Mesendoderm (in vitro differentiated cells): ENCODE measurements at regions not wholly inside any gene's neighbourhood (a gene's known extent, or its start where the extent isn't known, plus 50 kb on each side); places are given as distances from the start of the nearest gene placed in this dataset.

Experiments used
- DNase-seq: peaks from one replicate; pipeline ENCODE4 v3.0.0; 2013
- H2AK5ac ChIP-seq: 2 replicates; pipeline ENCODE4 v1.6.1; 2013; ENCODE audit warnings: low read length, inconsistent platforms
- H2BK120ac ChIP-seq: 2 replicates; pipeline ENCODE4 v1.6.1; 2013; ENCODE audit warnings: low read depth, mild to moderate bottlenecking, low read length, moderate library complexity, mixed read lengths
- H2BK15ac ChIP-seq: replicated peaks from 2 replicates; pipeline ENCODE4 v1.6.1; 2013; ENCODE audit warnings: low read depth, mild to moderate bottlenecking, moderate library complexity
- H2BK5ac ChIP-seq: 2 replicates; pipeline ENCODE4 v1.6.1; 2013; ENCODE audit warnings: low read length, inconsistent platforms
- H3K18ac ChIP-seq: 2 replicates; pipeline ENCODE4 v1.6.1; 2013; ENCODE audit warnings: mild to moderate bottlenecking, low read length, mixed read lengths
- H3K23ac ChIP-seq: one replicate; pipeline ENCODE4 v1.6.1; 2013; ENCODE audit warnings: low read length
- H3K27ac ChIP-seq: 2 replicates; pipeline ENCODE4 v1.5.1; 2013; ENCODE audit warnings: low read depth, mild to moderate bottlenecking, inconsistent platforms, low read length, moderate library complexity
- H3K27me3 ChIP-seq: 2 replicates; pipeline ENCODE4 v1.6.1; 2013; ENCODE audit warnings: low read length, control low read depth, mild to moderate bottlenecking, inconsistent platforms; ENCODE audit not compliant: insufficient read depth, poor library complexity
- H3K36me3 ChIP-seq: 2 replicates; pipeline ENCODE4 v1.6.1; 2013; ENCODE audit warnings: low read length, inconsistent platforms; ENCODE audit not compliant: control insufficient read depth, insufficient read depth
- H3K4ac ChIP-seq: one replicate; pipeline ENCODE4 v1.6.1; 2013; ENCODE audit warnings: low read depth, mild to moderate bottlenecking, low read length, moderate library complexity
- H3K4me1 ChIP-seq: 2 replicates; pipeline ENCODE4 v1.6.1; 2013; ENCODE audit warnings: low read depth, low read length, inconsistent platforms; ENCODE audit not compliant: control insufficient read depth
- H3K4me2 ChIP-seq: 2 replicates; pipeline ENCODE4 v1.6.1; 2013; ENCODE audit warnings: low read length
- H3K4me3 ChIP-seq: 2 replicates; pipeline ENCODE4 v1.5.1; 2013; ENCODE audit warnings: mild to moderate bottlenecking, low read length
- H3K56ac ChIP-seq: one replicate; pipeline ENCODE4 v1.6.1; 2013; ENCODE audit warnings: low read length
- H3K79me1 ChIP-seq: 2 replicates; pipeline ENCODE4 v1.6.1; 2013; ENCODE audit warnings: low read length, inconsistent platforms
- H3K79me2 ChIP-seq: 2 replicates; pipeline ENCODE4 v1.6.1; 2013; ENCODE audit warnings: mild to moderate bottlenecking, low read length; ENCODE audit not compliant: control insufficient read depth, insufficient read depth
- H3K9ac ChIP-seq: 2 replicates; pipeline ENCODE4 v1.6.1; 2013; ENCODE audit warnings: low read length, inconsistent platforms
- H4K5ac ChIP-seq: one replicate; pipeline ENCODE4 v1.6.1; 2013; ENCODE audit warnings: low read length
- H4K8ac ChIP-seq: one replicate; pipeline ENCODE4 v1.6.1; 2013; ENCODE audit warnings: low read depth, mild to moderate bottlenecking, control low read depth, low read length, moderate library complexity
- WGBS: extraction: QIAGEN DNeasy Blood & Tissue Kit; methylation state at CpG from one replicate; pipeline ENCODE4 v1.1.7; 2013; ENCODE audit warnings: low lambda C conversion rate, missing lambda C conversion rate; ENCODE audit not compliant: insufficient coverage; ENCODE audit errors: extremely low coverage; 5-methylcytosine and 5-hydroxymethylcytosine counted together

- no peak for DNase-seq
- Histone ChIP-seq H3K79me1 (no peaks in the 10 kb centered on the region), H3K36me3 (no peaks in the 10 kb centered on the region), H2BK15ac (no peak overlapping the region), H3K4me2 (no peak overlapping the region), H3K27ac (no peak overlapping the region), H2BK5ac (no peak overlapping the region), H3K4me3 (no peak overlapping the region), H3K56ac (no peak overlapping the region), H4K5ac (no peak overlapping the region), H2AK5ac (no peak overlapping the region), H3K23ac (no peak overlapping the region), H3K79me2 (no peaks in the 10 kb centered on the region), H3K27me3 (no peaks in the 10 kb centered on the region), H2BK120ac (no peak overlapping the region), H3K18ac (no peak overlapping the region), H4K8ac (no peak overlapping the region), H3K4me1 (peaks cover 2% of the 10 kb centered on the region), H3K9ac (no peak overlapping the region), H3K4ac (no peak overlapping the region)
- WGBS = no CpG with 5 or more reads among the region's 2 CpGs
Measured at GRCh38 chr2:150047620-150048222, 439.7 kb downstream of the RND3 start.

GRCh38 chr2:150046810-150047209 lies 440.7 kb downstream of the RND3 start:
- Histone ChIP-seq H3K27me3 (no peaks in the 10 kb centered on the region), H2BK15ac (no peak overlapping the region), H3K23ac (no peak overlapping the region), H4K5ac (no peak overlapping the region), H2AK5ac (no peak overlapping the region), H4K8ac (no peak overlapping the region), H3K4ac (no peak overlapping the region), H2BK120ac (no peak overlapping the region), H3K18ac (no peak overlapping the region), H3K27ac (no peak overlapping the region), H2BK5ac (no peak overlapping the region), H3K56ac (no peak overlapping the region), H3K36me3 (no peaks in the 10 kb centered on the region), H3K79me1 (no peaks in the 10 kb centered on the region), H3K4me3 (no peak overlapping the region), H3K4me1 (peaks cover 2% of the 10 kb centered on the region), H3K4me2 (no peak overlapping the region), H3K79me2 (no peaks in the 10 kb centered on the region), H3K9ac (no peak overlapping the region)
- WGBS = no CpG with 5 or more reads among the region's 4 CpGs
- DNase-seq = no peak

- H3K23ac ChIP-seq = no peak overlapping the region
- H3K36me3 ChIP-seq = no peaks in the 10 kb centered on the region
- H4K8ac ChIP-seq = no peak overlapping the region
- H3K4me2 ChIP-seq = no peak overlapping the region
- no peaks in the 10 kb centered on the region for H3K79me2 ChIP-seq
- H3K4me3 ChIP-seq = no peak overlapping the region
- H2AK5ac ChIP-seq = no peak overlapping the region
- H3K27me3 ChIP-seq = no peaks in the 10 kb centered on the region
- H3K4ac ChIP-seq = no peak overlapping the region
- no peak overlapping the region for H3K27ac ChIP-seq
- H2BK120ac ChIP-seq = no peak overlapping the region
- H3K79me1 ChIP-seq = no peaks in the 10 kb centered on the region
- no peak overlapping the region for H3K56ac ChIP-seq
- no peak overlapping the region for H2BK5ac ChIP-seq
- H3K4me1 ChIP-seq = peaks cover 2% of the 10 kb centered on the region
- DNase-seq = peak; percentile 30
- no peak overlapping the region for H3K18ac ChIP-seq
- no peak overlapping the region for H3K9ac ChIP-seq
- no peak overlapping the region for H2BK15ac ChIP-seq
- H4K5ac ChIP-seq = no peak overlapping the region
- WGBS = no CpG with 5 or more reads among the region's 5 CpGs
Measured at GRCh38 chr2:150046211-150046610, 441.3 kb downstream of the RND3 start.

GRCh38 chr2:150045601-150046000 lies 441.9 kb downstream of the RND3 start:
- H3K27me3 ChIP-seq = no peaks in the 10 kb centered on the region
- H4K5ac ChIP-seq = no peak overlapping the region
- no peak overlapping the region for H3K56ac ChIP-seq
- no peak overlapping the region for H2AK5ac ChIP-seq
- H3K4me2 ChIP-seq = no peak overlapping the region
- H3K18ac ChIP-seq = no peak overlapping the region
- no peak overlapping the region for H3K4me3 ChIP-seq
- no peaks in the 10 kb centered on the region for H3K79me1 ChIP-seq
- no CpG with 5 or more reads among the region's 4 CpGs for WGBS
- no peak overlapping the region for H2BK15ac ChIP-seq
- H3K79me2 ChIP-seq = no peaks in the 10 kb centered on the region
- H3K9ac ChIP-seq = no peak overlapping the region
- no peak overlapping the region for H3K4ac ChIP-seq
- no peak overlapping the region for H2BK5ac ChIP-seq
- H2BK120ac ChIP-seq = no peak overlapping the region
- DNase-seq = no peak
- H3K27ac ChIP-seq = no peak overlapping the region
- no peaks in the 10 kb centered on the region for H3K36me3 ChIP-seq
- H3K23ac ChIP-seq = no peak overlapping the region
- H4K8ac ChIP-seq = no peak overlapping the region
- peaks cover 2% of the 10 kb centered on the region for H3K4me1 ChIP-seq

- Histone ChIP-seq H3K4me1 (no peaks in the 10 kb centered on the region), H3K79me2 (no peaks in the 10 kb centered on the region), H3K9ac (no peak overlapping the region), H3K4ac (no peak overlapping the region), H3K18ac (no peak overlapping the region), H3K79me1 (no peaks in the 10 kb centered on the region), H4K5ac (no peak overlapping the region), H3K27me3 (no peaks in the 10 kb centered on the region), H2BK5ac (no peak overlapping the region), H3K4me2 (no peak overlapping the region), H3K56ac (no peak overlapping the region), H3K36me3 (no peaks in the 10 kb centered on the region), H3K23ac (no peak overlapping the region), H2BK120ac (no peak overlapping the region), H2AK5ac (no peak overlapping the region), H3K4me3 (no peak overlapping the region), H2BK15ac (no peak overlapping the region), H3K27ac (no peak overlapping the region), H4K8ac (no peak overlapping the region)
- WGBS = no CpG with 5 or more reads among the region's 2 CpGs
- DNase-seq = no peak
Measured at GRCh38 chr2:150043172-150043500, 444.3 kb downstream of the RND3 start.

DNA sequence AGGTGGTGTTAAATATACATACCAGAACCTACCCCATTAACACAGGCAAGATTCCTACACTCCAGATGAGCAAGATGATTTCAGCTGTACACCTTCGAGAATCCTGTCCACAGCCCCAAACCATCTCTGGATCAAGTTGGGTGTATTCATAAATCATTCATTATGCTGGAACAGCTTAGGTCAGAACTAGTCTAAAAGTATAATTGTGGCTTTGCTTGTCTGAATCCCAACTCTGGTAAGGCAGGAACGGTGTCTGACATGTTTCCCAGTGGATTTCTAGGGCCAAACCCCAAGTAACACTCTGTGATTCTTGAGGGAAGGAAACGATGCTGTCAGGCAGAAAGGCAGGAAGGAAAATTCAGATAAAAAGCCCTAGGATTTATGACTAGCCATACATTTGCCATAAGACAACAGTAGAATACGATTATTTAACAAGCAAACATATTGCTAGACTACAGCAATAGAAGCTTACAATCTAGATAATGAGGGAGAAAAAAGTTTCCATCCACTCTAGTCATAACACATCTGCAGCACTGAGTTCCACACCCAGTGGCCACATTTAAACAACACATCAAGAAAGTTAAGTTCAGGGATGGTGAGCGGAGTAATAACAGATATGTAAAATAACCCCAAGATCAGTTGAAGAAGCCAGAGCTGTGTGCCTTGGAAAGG lies 444.8 kb downstream of the RND3 start:
- WGBS = no CpG with 5 or more reads among the region's 5 CpGs

More for the DNA sequence above, 444.8 kb downstream of the RND3 start:
- Histone ChIP-seq H4K8ac (no peak overlapping the region), H4K5ac (no peak overlapping the region), H3K27me3 (no peaks in the 10 kb centered on the region), H3K4me2 (no peak overlapping the region), H2AK5ac (no peak overlapping the region), H3K23ac (no peak overlapping the region), H3K4me3 (no peak overlapping the region), H3K27ac (no peak overlapping the region), H3K79me2 (no peaks in the 10 kb centered on the region), H3K56ac (no peak overlapping the region), H2BK5ac (no peak overlapping the region), H3K36me3 (no peaks in the 10 kb centered on the region), H3K4ac (no peak overlapping the region), H3K79me1 (no peaks in the 10 kb centered on the region), H3K18ac (no peak overlapping the region), H2BK15ac (no peak overlapping the region), H2BK120ac (no peak overlapping the region), H3K9ac (no peak overlapping the region), H3K4me1 (no peaks in the 10 kb centered on the region)
- no peak for DNase-seq
